ENCODE measurements at regions not wholly inside any gene's neighbourhood (a gene's known extent, or its start where the extent isn't known, plus 50 kb on each side); places are given as distances from the start of the nearest gene placed in this dataset.

DNA sequence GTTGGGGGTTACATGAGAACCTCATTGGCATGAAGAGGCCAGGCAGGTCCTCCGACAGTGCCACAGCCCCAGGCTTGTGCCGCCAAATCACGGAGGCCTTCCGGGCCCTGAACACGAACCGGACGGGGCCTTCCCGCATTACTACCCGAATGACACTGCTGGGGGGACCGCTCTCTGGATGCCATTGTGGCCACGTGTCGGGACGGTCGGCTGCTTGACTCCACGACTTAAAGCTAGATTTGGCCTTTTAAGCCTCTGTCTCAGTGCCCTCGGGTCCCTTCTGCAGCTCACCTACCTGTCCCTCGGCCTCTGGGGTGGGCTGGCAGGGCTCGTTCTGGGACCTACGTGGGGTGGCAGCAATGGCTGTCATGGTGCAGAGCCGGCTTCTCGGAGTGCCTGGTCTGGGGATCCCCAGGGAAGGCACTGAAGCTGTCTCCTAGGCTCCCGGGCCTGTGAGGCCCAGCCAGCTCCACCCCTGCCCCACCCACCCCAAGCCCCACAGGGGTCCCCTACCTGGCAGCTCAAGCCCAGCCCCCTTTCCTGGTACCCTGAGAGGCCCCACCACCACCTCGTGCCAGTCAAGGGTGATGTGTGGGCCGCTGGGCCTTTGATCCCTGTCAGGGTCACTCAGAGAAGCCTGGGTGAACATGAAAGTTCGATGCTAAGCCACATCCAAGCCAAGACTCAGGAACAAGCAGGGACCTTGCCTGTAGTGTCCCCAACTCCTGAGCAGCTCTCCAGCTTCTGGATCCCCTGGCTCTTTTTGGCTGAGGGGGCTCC, 245.8 kb upstream of the SGCG start:
- H3K4me3 ChIP-seq (ENCODE audit: low read depth, low read length): no peak overlapping the region
- TF ChIP-seq, protein P1, sequence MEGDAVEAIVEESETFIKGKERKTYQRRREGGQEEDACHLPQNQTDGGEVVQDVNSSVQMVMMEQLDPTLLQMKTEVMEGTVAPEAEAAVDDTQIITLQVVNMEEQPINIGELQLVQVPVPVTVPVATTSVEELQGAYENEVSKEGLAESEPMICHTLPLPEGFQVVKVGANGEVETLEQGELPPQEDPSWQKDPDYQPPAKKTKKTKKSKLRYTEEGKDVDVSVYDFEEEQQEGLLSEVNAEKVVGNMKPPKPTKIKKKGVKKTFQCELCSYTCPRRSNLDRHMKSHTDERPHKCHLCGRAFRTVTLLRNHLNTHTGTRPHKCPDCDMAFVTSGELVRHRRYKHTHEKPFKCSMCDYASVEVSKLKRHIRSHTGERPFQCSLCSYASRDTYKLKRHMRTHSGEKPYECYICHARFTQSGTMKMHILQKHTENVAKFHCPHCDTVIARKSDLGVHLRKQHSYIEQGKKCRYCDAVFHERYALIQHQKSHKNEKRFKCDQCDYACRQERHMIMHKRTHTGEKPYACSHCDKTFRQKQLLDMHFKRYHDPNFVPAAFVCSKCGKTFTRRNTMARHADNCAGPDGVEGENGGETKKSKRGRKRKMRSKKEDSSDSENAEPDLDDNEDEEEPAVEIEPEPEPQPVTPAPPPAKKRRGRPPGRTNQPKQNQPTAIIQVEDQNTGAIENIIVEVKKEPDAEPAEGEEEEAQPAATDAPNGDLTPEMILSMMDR (IDR thresholded peaks at IDR 0.05; ENCODE audit: borderline replicate concordance, insufficient read depth, low read depth, low read length): no peak

DNA sequence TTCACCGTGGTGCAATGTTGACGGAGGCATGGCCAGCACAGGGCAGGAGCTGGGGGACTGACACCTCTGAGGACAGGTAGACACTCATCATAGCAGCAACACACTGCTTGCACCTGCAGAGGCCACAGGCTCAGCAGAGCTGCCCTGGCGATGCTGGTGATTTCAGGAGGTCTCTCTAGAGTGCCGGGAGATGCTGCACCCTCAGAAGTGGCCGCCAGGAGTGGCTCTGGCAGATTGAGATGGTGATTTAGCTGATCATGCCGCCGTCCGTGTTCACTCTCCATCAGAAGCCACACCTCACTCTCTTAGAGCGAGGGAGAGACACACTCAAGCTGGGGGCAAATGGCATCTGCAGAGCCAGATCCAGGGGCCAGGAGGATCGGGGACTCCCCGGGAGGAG, 244.6 kb upstream of the SGCG start:
- TF ChIP-seq, protein P1 (IDR thresholded peaks at IDR 0.05; ENCODE audit: borderline replicate concordance, insufficient read depth, low read depth, low read length): no peak

GRCh38 chr13:22937241-22937640, 243.5 kb upstream of the SGCG start:
- TF ChIP-seq, protein P1 (IDR thresholded peaks at IDR 0.05; ENCODE audit: borderline replicate concordance, insufficient read depth, low read depth, low read length): no peak
- no peak overlapping the region for H3K4me3 ChIP-seq (ENCODE audit: low read depth, low read length)

More for the DNA sequence above, 244.6 kb upstream of the SGCG start:
- H3K4me3 ChIP-seq (ENCODE audit: low read depth, low read length): no peak overlapping the region

GRCh38 chr13:22937953-22938352, 242.8 kb upstream of the SGCG start:
- no peak overlapping the region for H3K4me3 ChIP-seq (ENCODE audit: low read depth, low read length)
- TF ChIP-seq, protein P1 (IDR thresholded peaks at IDR 0.05; ENCODE audit: borderline replicate concordance, insufficient read depth, low read depth, low read length): no peak

DNA sequence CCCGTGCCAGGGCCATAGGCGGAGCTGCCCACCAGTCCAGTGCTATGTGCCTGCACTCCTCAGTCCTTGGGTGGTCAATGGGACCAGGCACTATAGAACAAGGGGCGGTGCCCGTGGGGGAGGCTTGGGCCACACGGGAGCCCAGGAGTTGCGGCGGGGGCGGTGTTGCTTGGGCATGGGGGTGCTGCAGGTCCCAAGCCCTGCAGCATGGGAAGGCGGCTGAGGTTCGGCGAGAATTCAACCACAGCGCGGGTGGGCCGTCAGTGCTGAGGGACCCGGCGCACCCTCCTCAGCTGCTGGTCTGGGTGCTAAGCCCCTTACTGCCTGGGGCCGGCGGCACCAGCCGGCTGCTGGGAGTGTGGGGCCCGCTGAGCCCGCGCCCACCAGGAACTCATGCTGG, 242.2 kb upstream of the SGCG start:
- TF ChIP-seq, protein P1 (IDR thresholded peaks at IDR 0.05; ENCODE audit: borderline replicate concordance, insufficient read depth, low read depth, low read length): no peak
- H3K4me3 ChIP-seq (ENCODE audit: low read depth, low read length): no peak overlapping the region

DNA sequence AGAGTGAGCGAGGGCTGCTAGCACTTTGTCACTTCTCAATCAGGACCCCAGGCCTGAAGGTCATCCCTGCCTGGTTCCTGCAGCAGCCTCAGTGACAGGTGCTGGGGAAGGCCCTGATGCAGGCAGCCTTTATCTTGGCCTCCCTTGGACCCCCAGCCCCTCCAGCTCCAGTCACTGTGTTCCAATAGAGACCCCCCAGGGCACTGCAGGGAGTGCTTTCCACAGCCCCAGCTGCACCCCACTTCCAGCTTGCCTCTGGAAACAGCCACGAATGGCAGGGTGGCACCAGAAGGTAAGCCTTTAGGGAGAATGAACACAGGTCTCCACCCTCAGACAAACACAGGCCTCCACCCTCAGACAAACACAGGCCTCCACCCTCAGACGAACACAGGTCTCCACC, 241.6 kb upstream of the SGCG start:
- TF ChIP-seq, protein P1 (IDR thresholded peaks at IDR 0.05; ENCODE audit: borderline replicate concordance, insufficient read depth, low read depth, low read length): no peak
- H3K4me3 ChIP-seq (ENCODE audit: low read depth, low read length): no peak overlapping the region

DNA sequence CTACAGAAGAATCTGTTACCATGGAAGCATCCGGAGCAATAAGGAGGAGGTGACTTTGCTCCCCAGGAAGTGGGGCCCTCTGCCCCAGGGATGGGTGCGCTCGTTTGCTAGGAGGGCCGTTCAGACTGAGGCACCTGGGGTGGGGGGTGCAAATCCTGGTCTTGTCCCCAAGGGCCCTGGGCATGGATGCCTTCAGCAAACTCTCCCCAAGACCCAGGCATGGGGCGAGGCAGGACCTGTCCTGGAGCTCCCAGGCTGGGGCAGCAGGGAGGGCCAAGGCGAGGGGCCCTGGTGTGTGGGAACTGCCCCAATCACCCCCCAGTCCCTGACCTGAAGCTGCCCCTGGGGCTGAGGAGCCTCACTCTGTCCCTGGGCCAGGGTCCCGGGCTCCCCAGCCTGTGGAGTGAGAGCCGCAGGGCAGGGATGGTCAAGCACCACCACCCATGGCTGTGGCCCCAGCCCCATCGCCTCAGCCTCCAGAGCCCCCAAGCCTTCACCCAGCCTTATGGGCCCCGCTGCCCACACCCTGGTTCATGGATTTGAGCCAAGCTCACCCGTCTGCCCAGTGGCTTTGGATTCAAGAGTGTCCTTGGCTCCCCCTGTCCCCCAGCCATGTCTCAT, 240.6 kb upstream of the SGCG start:
- no peak overlapping the region for H3K4me3 ChIP-seq (ENCODE audit: low read depth, low read length)
- TF ChIP-seq, protein P1 (IDR thresholded peaks at IDR 0.05; ENCODE audit: borderline replicate concordance, insufficient read depth, low read depth, low read length): no peak

Data from GM12875 (cell line).